ENCODE measurements at regions not wholly inside any gene's neighbourhood (a gene's known extent, or its start where the extent isn't known, plus 50 kb on each side); places are given as distances from the start of the nearest gene placed in this dataset.

- Histone ChIP-seq H3K4me1 (replicated peaks) (no peaks in the 10 kb centered on the region), H3K27me3 (replicated peaks; ENCODE audit: insufficient read depth) (no peaks in the 10 kb centered on the region), H3K36me3 (no peaks in the 10 kb centered on the region), H3K9me3 (no peaks in the 10 kb centered on the region), H3K27ac (no peak overlapping the region), H3K4me3 (no peak overlapping the region)
- TF ChIP-seq CTCF (IDR thresholded peaks at IDR 0.05), result no peak
- no peak for TF ChIP-seq POLR2AphosphoS5 (IDR thresholded peaks at IDR 0.05)
- TF ChIP-seq POLR2A (IDR thresholded peaks at IDR 0.05), result no peak
- 78% methylated on average over 1 of the region's 1 CpG for WGBS
- no peak for DNase-seq (ENCODE audit: low spot score)
- intact Hi-C loops (cut with DNase I), result no loop called here
Observed at GRCh38 chr5:106092455-106092854, 1578.3 kb downstream of the EFNA5 start.

GRCh38 chr5:106089073-106089472 lies 1581.7 kb downstream of the EFNA5 start:
- no peak overlapping the region for H3K4me3 ChIP-seq
- intact Hi-C loops (cut with DNase I), result no loop called here

GRCh38 chr5:106088462-106088861 lies 1582.3 kb downstream of the EFNA5 start:
- Histone ChIP-seq H3K36me3 (no peaks in the 10 kb centered on the region), H3K4me1 (replicated peaks) (no peaks in the 10 kb centered on the region), H3K9me3 (no peaks in the 10 kb centered on the region), H3K27ac (no peak overlapping the region), H3K4me3 (no peak overlapping the region), H3K27me3 (replicated peaks; ENCODE audit: insufficient read depth) (no peaks in the 10 kb centered on the region)
- TF ChIP-seq POLR2A (IDR thresholded peaks at IDR 0.05) (no peak), POLR2AphosphoS5 (IDR thresholded peaks at IDR 0.05) (no peak), CTCF (IDR thresholded peaks at IDR 0.05) (no peak)
- no peak for DNase-seq (ENCODE audit: low spot score)
- intact Hi-C loops (cut with DNase I), result no loop called here

More at GRCh38 chr5:106089073-106089472, 1581.7 kb downstream of the EFNA5 start:
- no peaks in the 10 kb centered on the region for H3K27me3 ChIP-seq (replicated peaks; ENCODE audit: insufficient read depth)
- no peak overlapping the region for H3K27ac ChIP-seq
- no peaks in the 10 kb centered on the region for H3K36me3 ChIP-seq
- H3K4me1 ChIP-seq (replicated peaks), result no peaks in the 10 kb centered on the region
- TF ChIP-seq POLR2AphosphoS5 (IDR thresholded peaks at IDR 0.05), result no peak
- no peak for TF ChIP-seq POLR2A (IDR thresholded peaks at IDR 0.05)
- TF ChIP-seq CTCF (IDR thresholded peaks at IDR 0.05), result no peak
- no peak for DNase-seq (ENCODE audit: low spot score)
- H3K9me3 ChIP-seq, result no peaks in the 10 kb centered on the region

- H3K4me1 ChIP-seq (replicated peaks), result no peaks in the 10 kb centered on the region
- 68% methylated on average over 2 of the region's 2 CpGs for WGBS
- no peak overlapping the region for H3K27ac ChIP-seq
- no peaks in the 10 kb centered on the region for H3K9me3 ChIP-seq
- no peak for DNase-seq (ENCODE audit: low spot score)
- H3K4me3 ChIP-seq, result no peak overlapping the region
- H3K36me3 ChIP-seq, result no peaks in the 10 kb centered on the region
- intact Hi-C loops (cut with DNase I), result no loop called here
- TF ChIP-seq POLR2AphosphoS5 (IDR thresholded peaks at IDR 0.05), result no peak
- no peak for TF ChIP-seq CTCF (IDR thresholded peaks at IDR 0.05)
- no peak for TF ChIP-seq POLR2A (IDR thresholded peaks at IDR 0.05)
- no peaks in the 10 kb centered on the region for H3K27me3 ChIP-seq (replicated peaks; ENCODE audit: insufficient read depth)
Observed at GRCh38 chr5:106086352-106086751, 1584.4 kb downstream of the EFNA5 start.

- H3K36me3 ChIP-seq, result no peaks in the 10 kb centered on the region
- intact Hi-C loops (cut with DNase I), result no loop called here
- H3K4me1 ChIP-seq (replicated peaks), result no peaks in the 10 kb centered on the region
- H3K27ac ChIP-seq, result no peak overlapping the region
- DNase-seq (ENCODE audit: low spot score), result no peak
- TF ChIP-seq POLR2AphosphoS5 (IDR thresholded peaks at IDR 0.05), result no peak
- no peak for TF ChIP-seq CTCF (IDR thresholded peaks at IDR 0.05)
- TF ChIP-seq POLR2A (IDR thresholded peaks at IDR 0.05), result no peak
- 88% methylated on average over 2 of the region's 2 CpGs for WGBS
- H3K9me3 ChIP-seq, result no peaks in the 10 kb centered on the region
- no peak overlapping the region for H3K4me3 ChIP-seq
- H3K27me3 ChIP-seq (replicated peaks; ENCODE audit: insufficient read depth), result no peaks in the 10 kb centered on the region
Observed at GRCh38 chr5:106085556-106085955, 1585.2 kb downstream of the EFNA5 start.
